ENCODE measurements at regions not wholly inside any gene's neighbourhood (a gene's known extent, or its start where the extent isn't known, plus 50 kb on each side); places are given as distances from the start of the nearest gene placed in this dataset.

GRCh38 chr10:107548301-107548700 lies 383.8 kb upstream of the SORCS1 start:
- TF ChIP-seq CTCF (IDR thresholded peaks at IDR 0.05), result no peak
- TF ChIP-seq POLR2A (IDR thresholded peaks at IDR 0.05), result no peak
- TF ChIP-seq POLR2AphosphoS5 (IDR thresholded peaks at IDR 0.05), result no peak

All from upper lobe of left lung (tissue), 4 donors.